Hematopoietic multipotent progenitor cell treated with erythropoietin and hydrocortisone succinate and interleukin-3 and kit ligand, for 4 days (in vitro differentiated cells): ENCODE measurements at regions not wholly inside any gene's neighbourhood (a gene's known extent, or its start where the extent isn't known, plus 50 kb on each side); places are given as distances from the start of the nearest gene placed in this dataset.

Experiments
- DNase-seq: peaks from one replicate; pipeline ENCODE4 v3.0.0-alpha.2; 2015

GRCh38 chr16:50469121-50469743 lies 79.0 kb upstream of the NKD1 start:
- no peak for DNase-seq

GRCh38 chr16:50468749-50469078 lies 79.5 kb upstream of the NKD1 start:
- DNase-seq: no peak

- DNase-seq: peak; percentile 33
These were observed 80.0 kb upstream of the NKD1 start for GRCh38 chr16:50467943-50468748.

- DNase-seq: no peak
These were observed 80.6 kb upstream of the NKD1 start for GRCh38 chr16:50467559-50467942.

- no peak for DNase-seq
These were observed 82.0 kb upstream of the NKD1 start for GRCh38 chr16:50466170-50466569.

GRCh38 chr16:50464325-50465290 lies 83.6 kb upstream of the NKD1 start:
- no peak for DNase-seq

GRCh38 chr16:50463581-50464324 lies 84.4 kb upstream of the NKD1 start:
- no peak for DNase-seq

- DNase-seq: no peak
These were observed 85.2 kb upstream of the NKD1 start for GRCh38 chr16:50462793-50463507.

GRCh38 chr16:50461400-50461760 lies 86.8 kb upstream of the NKD1 start:
- no peak for DNase-seq

- DNase-seq: no peak
These were observed 87.4 kb upstream of the NKD1 start for GRCh38 chr16:50460538-50461399.

- no peak for DNase-seq
These were observed 88.6 kb upstream of the NKD1 start for GRCh38 chr16:50459496-50460080.

- no peak for DNase-seq
These were observed 89.3 kb upstream of the NKD1 start for GRCh38 chr16:50458667-50459495.

- DNase-seq: peak; percentile 52
These were observed 89.2 kb upstream of the BRD7 start for GRCh38 chr16:50457979-50458491.

GRCh38 chr16:50457423-50457822 lies 88.6 kb upstream of the BRD7 start:
- peak; percentile 15 for DNase-seq

- DNase-seq: no peak
These were observed 86.6 kb upstream of the BRD7 start for GRCh38 chr16:50455288-50455845.

GRCh38 chr16:50453446-50453845 lies 84.7 kb upstream of the BRD7 start:
- no peak for DNase-seq

- DNase-seq: no peak
These were observed 83.2 kb upstream of the BRD7 start for GRCh38 chr16:50451951-50452508.

- no peak for DNase-seq
These were observed 82.2 kb upstream of the BRD7 start for GRCh38 chr16:50450957-50451356.

- no peak for DNase-seq
These were observed 81.0 kb upstream of the BRD7 start for GRCh38 chr16:50449800-50450199.
